ENCODE measurements at regions not wholly inside any gene's neighbourhood (a gene's known extent, or its start where the extent isn't known, plus 50 kb on each side); places are given as distances from the start of the nearest gene placed in this dataset.

DNA sequence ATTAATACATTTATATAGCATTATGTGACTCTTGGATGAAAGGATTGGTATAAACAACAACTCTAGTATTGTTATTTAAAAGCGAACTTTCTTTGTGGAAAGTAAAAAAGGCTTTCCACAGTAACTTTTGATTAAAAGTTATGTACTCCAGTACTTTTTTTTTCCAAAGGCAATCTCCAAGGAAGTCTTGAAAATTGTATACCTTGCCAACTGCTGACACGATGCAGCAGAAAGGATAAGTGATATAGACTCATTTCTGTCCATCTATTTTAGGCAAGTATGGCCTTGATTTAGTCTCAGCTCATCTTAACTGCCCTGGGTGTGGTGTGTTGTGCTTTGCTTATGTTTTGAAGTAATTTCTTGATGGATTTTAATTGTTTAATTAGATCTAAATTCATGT lies 79.7 kb downstream of the OTOL1 start:
- Histone ChIP-seq H3K4me3 (replicated peaks in 1 of 3; ENCODE audit: insufficient read depth in 1 of 3, low read depth in 2 of 3, low read length in 3 of 3) (no peak overlapping the region), H3K36me3 (replicated peaks in 1 of 2; ENCODE audit: control insufficient read depth in 1 of 2, insufficient read depth in 2 of 2, low read length in 2 of 2) (no peaks in the 10 kb centered on the region), H3K27ac (ENCODE audit: extremely low read length, insufficient read depth, low read length) (no peak overlapping the region), H3K9me3 (ENCODE audit: low read length) (no peaks in the 10 kb centered on the region), H3K4me1 (ENCODE audit: insufficient read depth, low read length) (no peaks in the 10 kb centered on the region), H3K9ac (ENCODE audit: insufficient read depth, low read depth, low read length) (no peak overlapping the region), H3K79me2 (ENCODE audit: insufficient read depth, low read length) (no peaks in the 10 kb centered on the region), H3K4me2 (ENCODE audit: low read depth, low read length) (no peak overlapping the region), H4K20me1 (ENCODE audit: insufficient read depth, low read length) (no peaks in the 10 kb centered on the region), H2AFZ (ENCODE audit: low read length) (no peak overlapping the region), H3K27me3 (ENCODE audit: control insufficient read depth in 1 of 2, insufficient read depth in 2 of 2, low read length in 2 of 2) (no peaks in the 10 kb centered on the region)
- 0% methylated on average over 2 of the region's 2 CpGs for WGBS (ENCODE audit: low lambda C conversion rate)
- DNase-seq (ENCODE audit: low spot score) (no peak), FAIRE-seq (no peak), ATAC-seq (no peak)
- TF ChIP-seq STAT5B (CRISPR knock-in tag; IDR thresholded peaks at IDR 0.05) (no peak), ELF3 (CRISPR knock-in tag; IDR thresholded peaks at IDR 0.05) (no peak), ZNF644 (CRISPR knock-in tag; IDR thresholded peaks at IDR 0.05; ENCODE audit: low read depth) (no peak), REPIN1 (CRISPR knock-in tag; IDR thresholded peaks at IDR 0.05; ENCODE audit: borderline replicate concordance, low read depth) (no peak), ZNF768 (CRISPR knock-in tag; IDR thresholded peaks at IDR 0.05) (no peak), NFE2L2 (IDR thresholded peaks at IDR 0.05; ENCODE audit: low read length) (no peak), MAFF (IDR thresholded peaks at IDR 0.05; ENCODE audit: low read depth, low read length) (no peak), ZNF263 (CRISPR knock-in tag; IDR thresholded peaks at IDR 0.05) (no peak), SMARCC2 (IDR thresholded peaks at IDR 0.05) (no peak), RELA (CRISPR knock-in tag; IDR thresholded peaks at IDR 0.05) (no peak)
- TF ChIP-seq, protein P1, sequence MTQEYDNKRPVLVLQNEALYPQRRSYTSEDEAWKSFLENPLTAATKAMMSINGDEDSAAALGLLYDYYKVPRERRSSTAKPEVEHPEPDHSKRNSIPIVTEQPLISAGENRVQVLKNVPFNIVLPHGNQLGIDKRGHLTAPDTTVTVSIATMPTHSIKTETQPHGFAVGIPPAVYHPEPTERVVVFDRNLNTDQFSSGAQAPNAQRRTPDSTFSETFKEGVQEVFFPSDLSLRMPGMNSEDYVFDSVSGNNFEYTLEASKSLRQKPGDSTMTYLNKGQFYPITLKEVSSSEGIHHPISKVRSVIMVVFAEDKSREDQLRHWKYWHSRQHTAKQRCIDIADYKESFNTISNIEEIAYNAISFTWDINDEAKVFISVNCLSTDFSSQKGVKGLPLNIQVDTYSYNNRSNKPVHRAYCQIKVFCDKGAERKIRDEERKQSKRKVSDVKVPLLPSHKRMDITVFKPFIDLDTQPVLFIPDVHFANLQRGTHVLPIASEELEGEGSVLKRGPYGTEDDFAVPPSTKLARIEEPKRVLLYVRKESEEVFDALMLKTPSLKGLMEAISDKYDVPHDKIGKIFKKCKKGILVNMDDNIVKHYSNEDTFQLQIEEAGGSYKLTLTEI (CRISPR knock-in tag; conservative IDR thresholded peaks at IDR 0.05), result no peak
- TF ChIP-seq, protein P2, sequence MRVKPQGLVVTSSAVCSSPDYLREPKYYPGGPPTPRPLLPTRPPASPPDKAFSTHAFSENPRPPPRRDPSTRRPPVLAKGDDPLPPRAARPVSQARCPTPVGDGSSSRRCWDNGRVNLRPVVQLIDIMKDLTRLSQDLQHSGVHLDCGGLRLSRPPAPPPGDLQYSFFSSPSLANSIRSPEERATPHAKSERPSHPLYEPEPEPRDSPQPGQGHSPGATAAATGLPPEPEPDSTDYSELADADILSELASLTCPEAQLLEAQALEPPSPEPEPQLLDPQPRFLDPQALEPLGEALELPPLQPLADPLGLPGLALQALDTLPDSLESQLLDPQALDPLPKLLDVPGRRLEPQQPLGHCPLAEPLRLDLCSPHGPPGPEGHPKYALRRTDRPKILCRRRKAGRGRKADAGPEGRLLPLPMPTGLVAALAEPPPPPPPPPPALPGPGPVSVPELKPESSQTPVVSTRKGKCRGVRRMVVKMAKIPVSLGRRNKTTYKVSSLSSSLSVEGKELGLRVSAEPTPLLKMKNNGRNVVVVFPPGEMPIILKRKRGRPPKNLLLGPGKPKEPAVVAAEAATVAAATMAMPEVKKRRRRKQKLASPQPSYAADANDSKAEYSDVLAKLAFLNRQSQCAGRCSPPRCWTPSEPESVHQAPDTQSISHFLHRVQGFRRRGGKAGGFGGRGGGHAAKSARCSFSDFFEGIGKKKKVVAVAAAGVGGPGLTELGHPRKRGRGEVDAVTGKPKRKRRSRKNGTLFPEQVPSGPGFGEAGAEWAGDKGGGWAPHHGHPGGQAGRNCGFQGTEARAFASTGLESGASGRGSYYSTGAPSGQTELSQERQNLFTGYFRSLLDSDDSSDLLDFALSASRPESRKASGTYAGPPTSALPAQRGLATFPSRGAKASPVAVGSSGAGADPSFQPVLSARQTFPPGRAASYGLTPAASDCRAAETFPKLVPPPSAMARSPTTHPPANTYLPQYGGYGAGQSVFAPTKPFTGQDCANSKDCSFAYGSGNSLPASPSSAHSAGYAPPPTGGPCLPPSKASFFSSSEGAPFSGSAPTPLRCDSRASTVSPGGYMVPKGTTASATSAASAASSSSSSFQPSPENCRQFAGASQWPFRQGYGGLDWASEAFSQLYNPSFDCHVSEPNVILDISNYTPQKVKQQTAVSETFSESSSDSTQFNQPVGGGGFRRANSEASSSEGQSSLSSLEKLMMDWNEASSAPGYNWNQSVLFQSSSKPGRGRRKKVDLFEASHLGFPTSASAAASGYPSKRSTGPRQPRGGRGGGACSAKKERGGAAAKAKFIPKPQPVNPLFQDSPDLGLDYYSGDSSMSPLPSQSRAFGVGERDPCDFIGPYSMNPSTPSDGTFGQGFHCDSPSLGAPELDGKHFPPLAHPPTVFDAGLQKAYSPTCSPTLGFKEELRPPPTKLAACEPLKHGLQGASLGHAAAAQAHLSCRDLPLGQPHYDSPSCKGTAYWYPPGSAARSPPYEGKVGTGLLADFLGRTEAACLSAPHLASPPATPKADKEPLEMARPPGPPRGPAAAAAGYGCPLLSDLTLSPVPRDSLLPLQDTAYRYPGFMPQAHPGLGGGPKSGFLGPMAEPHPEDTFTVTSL (CRISPR knock-in tag; IDR thresholded peaks at IDR 0.05; ENCODE audit: borderline replicate concordance), result no peak
- CTCF ChIA-PET (ENCODE audit: low intra/inter-chr PET ratio, low total read pairs), result no interaction called here
- intact Hi-C loops (cut with micrococcal nuclease; ENCODE audit: unreplicated experiment), result no loop called here
- BruUV-seq (replicated peaks), result no TSS peak
- in situ Hi-C loops (cut with HindIII; ENCODE audit: extremely low pct_ligation_motif_present, low pct_unique_long_range_greater_than_20kb), result no loop called here
- POLR2A ChIA-PET, result no interaction called here

Measured in HepG2 (cell line).